HEK293 (cell line): ENCODE measurements at regions not wholly inside any gene's neighbourhood (a gene's known extent, or its start where the extent isn't known, plus 50 kb on each side); places are given as distances from the start of the nearest gene placed in this dataset.

ENCODE experiments used
- CTCF ChIA-PET: fragments of 350-600 bp; formaldehyde crosslinking; extraction: SDS; loops from one replicate; lab custom pipeline; 2021; ENCODE audit warnings: antibody characterized with exemption; lab: Yijun Ruan, JAX
- POLR2A ChIA-PET: fragments of 300-600 bp; formaldehyde crosslinking; extraction: SDS; loops from one replicate; lab custom pipeline; 2020; ENCODE audit warnings: antibody characterized with exemption, inconsistent platforms; lab: Yijun Ruan, JAX
- H3K27ac ChIP-seq: fragments of 200-500 bp; sonication (Bioruptor generic); 2 replicates; pipeline ENCODE4 v1.5.1; 2014; ENCODE audit warnings: low read depth, low read length, control low read depth, inconsistent platforms; ENCODE audit errors: extremely low read depth
- H3K36me3 ChIP-seq, 2 experiments: fragments of 200-500 bp in 1 of 2; sonication (Bioruptor generic) in 1 of 2; 1 replicate in 1 of 2; 2 replicates in 1 of 2; pipeline ENCODE4 v1.5.1; 2014 to 2017; ENCODE audit warnings: inconsistent platforms in 2 of 2, low read length in 2 of 2; ENCODE audit not compliant: control insufficient read depth in 2 of 2, insufficient read depth in 1 of 2
- H3K4me1 ChIP-seq: fragments of 200-500 bp; sonication (Bioruptor generic); 2 replicates; pipeline ENCODE4 v1.5.1; 2014; ENCODE audit warnings: mild to moderate bottlenecking, low read length, inconsistent platforms; ENCODE audit not compliant: control insufficient read depth, insufficient read depth
- H3K4me3 ChIP-seq: 2 replicates; pipeline ENCODE4 v1.5.1; 2011; ENCODE audit warnings: low read depth, mild to moderate bottlenecking, control low read depth, low read length, moderate library complexity
- H3K9me3 ChIP-seq: fragments of 200-500 bp; sonication (Bioruptor generic); 2 replicates; pipeline ENCODE4 v1.5.1; 2014; ENCODE audit warnings: low read depth, low read length, inconsistent platforms; ENCODE audit not compliant: control insufficient read depth, insufficient read depth
- GLIS2 ChIP-seq: fragments of 450-650 bp; formaldehyde crosslinking; IDR thresholded peaks from 2 replicates; pipeline ENCODE4 v1.5.1; 2016; ENCODE audit warnings: missing biosample characterization, missing genetic modification characterization
- KLF10 ChIP-seq: fragments of 450-650 bp; IDR thresholded peaks from 2 replicates; pipeline ENCODE4 v1.5.1; 2018; ENCODE audit warnings: missing biosample characterization, mild to moderate bottlenecking, missing genetic modification characterization
- KLF7 ChIP-seq: fragments of 450-650 bp; formaldehyde crosslinking; IDR thresholded peaks from 2 replicates; pipeline ENCODE4 v1.5.1; 2016; ENCODE audit warnings: missing biosample characterization, missing genetic modification characterization, borderline replicate concordance
- KLF9 ChIP-seq: fragments of 450-650 bp; formaldehyde crosslinking; IDR thresholded peaks from 2 replicates; pipeline ENCODE4 v1.5.1; 2016; ENCODE audit warnings: missing biosample characterization, missing genetic modification characterization, low read depth
- PRDM1 ChIP-seq: fragments of 450-650 bp; formaldehyde crosslinking; IDR thresholded peaks from 2 replicates; pipeline ENCODE4; 2016; ENCODE audit warnings: missing biosample characterization, missing genetic modification characterization
- SP3 ChIP-seq: fragments of 450-650 bp; formaldehyde crosslinking; IDR thresholded peaks from 2 replicates; pipeline ENCODE4 v1.5.1; 2016; ENCODE audit warnings: missing biosample characterization, missing genetic modification characterization
- ZNF10 ChIP-seq: fragments of 450-650 bp; formaldehyde crosslinking; IDR thresholded peaks from 2 replicates; pipeline ENCODE4 v1.5.1; 2017; ENCODE audit warnings: missing biosample characterization, missing genetic modification characterization
- ZNF24 ChIP-seq: fragments of 450-650 bp; formaldehyde crosslinking; IDR thresholded peaks from 2 replicates; pipeline ENCODE4 v1.5.1; 2016; ENCODE audit warnings: missing biosample characterization, missing genetic modification characterization
- ZNF266 ChIP-seq: fragments of 450-650 bp; formaldehyde crosslinking; IDR thresholded peaks from 2 replicates; pipeline ENCODE4 v1.5.1; 2016; ENCODE audit warnings: missing biosample characterization, missing genetic modification characterization, low read depth
- ZNF366 ChIP-seq: fragments of 450-650 bp; formaldehyde crosslinking; conservative IDR thresholded peaks from 2 replicates; pipeline ENCODE4 v1.5.1; 2016; ENCODE audit warnings: missing biosample characterization, missing genetic modification characterization
- ZNF544 ChIP-seq: fragments of 450-650 bp; formaldehyde crosslinking; IDR thresholded peaks from 2 replicates; pipeline ENCODE4 v1.5.0; 2017; ENCODE audit warnings: missing biosample characterization, missing genetic modification characterization
- ZNF600 ChIP-seq: fragments of 450-650 bp; formaldehyde crosslinking; IDR thresholded peaks from 2 replicates; pipeline ENCODE4 v1.5.1; 2016; ENCODE audit warnings: missing biosample characterization, missing genetic modification characterization
- ZNF623 ChIP-seq: fragments of 450-650 bp; formaldehyde crosslinking; IDR thresholded peaks from 2 replicates; pipeline ENCODE4 v1.5.1; 2016; ENCODE audit warnings: missing biosample characterization, missing genetic modification characterization
- ZNF624 ChIP-seq: fragments of 450-650 bp; formaldehyde crosslinking; IDR thresholded peaks from 2 replicates; pipeline ENCODE4 v1.5.1; 2017; ENCODE audit warnings: missing biosample characterization, missing genetic modification characterization
- ZNF654 ChIP-seq: fragments of 450-650 bp; formaldehyde crosslinking; IDR thresholded peaks from 2 replicates; pipeline ENCODE4 v1.5.1; 2016; ENCODE audit warnings: low read depth, missing biosample characterization, missing genetic modification characterization
- ZNF664 ChIP-seq: fragments of 450-650 bp; formaldehyde crosslinking; IDR thresholded peaks from 2 replicates; pipeline ENCODE4 v1.5.1; 2016; ENCODE audit warnings: missing biosample characterization, missing genetic modification characterization
- ZNF670 ChIP-seq: fragments of 450-650 bp; formaldehyde crosslinking; IDR thresholded peaks from 2 replicates; pipeline ENCODE4 v1.5.1; 2016; ENCODE audit warnings: missing biosample characterization, missing genetic modification characterization, low read depth
- ZNF777 ChIP-seq: fragments of 450-650 bp; formaldehyde crosslinking; IDR thresholded peaks from 2 replicates; pipeline ENCODE4 v1.5.1; 2017; ENCODE audit warnings: missing biosample characterization, missing genetic modification characterization, borderline replicate concordance
- TF ChIP-seq, protein P1 (sequence below): fragments of 450-650 bp; formaldehyde crosslinking; IDR thresholded peaks from 2 replicates; pipeline ENCODE4 v1.5.1; 2016; ENCODE audit warnings: missing biosample characterization, missing genetic modification characterization
- TF ChIP-seq, protein P2 (sequence below): fragments of 450-650 bp; formaldehyde crosslinking; optimal IDR thresholded peaks from 2 replicates; pipeline ENCODE3; 2016; ENCODE audit warnings: missing biosample characterization, mild to moderate bottlenecking, missing genetic modification characterization
- TF ChIP-seq, protein P3 (sequence below): fragments of 450-650 bp; formaldehyde crosslinking; IDR thresholded peaks from 2 replicates; pipeline ENCODE4 v1.5.1; 2016; ENCODE audit warnings: missing biosample characterization, missing genetic modification characterization
- TF ChIP-seq, protein P4 (sequence below): fragments of 450-650 bp; formaldehyde crosslinking; IDR thresholded peaks from 2 replicates; pipeline ENCODE4 v1.5.1; 2016; ENCODE audit warnings: missing biosample characterization, missing genetic modification characterization, borderline replicate concordance
- TF ChIP-seq, protein P5 (sequence below): fragments of 450-650 bp; formaldehyde crosslinking; IDR thresholded peaks from 2 replicates; pipeline ENCODE4 v1.5.1; 2016; ENCODE audit warnings: missing biosample characterization, missing genetic modification characterization

DNA sequence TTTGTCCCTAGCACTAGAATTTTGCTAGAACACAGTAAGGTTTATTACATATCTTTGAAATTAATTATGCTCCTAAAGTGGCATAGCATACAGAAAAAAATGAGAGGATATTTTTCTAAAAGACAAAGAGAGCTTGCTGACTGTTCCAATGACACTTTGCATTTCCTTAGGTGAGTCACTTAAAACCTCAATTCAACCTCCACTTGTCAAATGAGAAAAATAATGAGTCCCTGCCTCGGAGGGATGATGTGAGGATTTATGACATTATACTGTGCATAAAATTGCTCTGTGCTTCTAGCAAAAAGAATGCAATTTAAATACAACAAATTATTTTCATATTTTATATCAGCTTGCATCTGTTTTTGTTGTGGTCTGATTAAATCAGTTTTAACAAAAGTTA, 1417.0 kb upstream of the ALCAM start (continued):
- TF ChIP-seq, protein P1, sequence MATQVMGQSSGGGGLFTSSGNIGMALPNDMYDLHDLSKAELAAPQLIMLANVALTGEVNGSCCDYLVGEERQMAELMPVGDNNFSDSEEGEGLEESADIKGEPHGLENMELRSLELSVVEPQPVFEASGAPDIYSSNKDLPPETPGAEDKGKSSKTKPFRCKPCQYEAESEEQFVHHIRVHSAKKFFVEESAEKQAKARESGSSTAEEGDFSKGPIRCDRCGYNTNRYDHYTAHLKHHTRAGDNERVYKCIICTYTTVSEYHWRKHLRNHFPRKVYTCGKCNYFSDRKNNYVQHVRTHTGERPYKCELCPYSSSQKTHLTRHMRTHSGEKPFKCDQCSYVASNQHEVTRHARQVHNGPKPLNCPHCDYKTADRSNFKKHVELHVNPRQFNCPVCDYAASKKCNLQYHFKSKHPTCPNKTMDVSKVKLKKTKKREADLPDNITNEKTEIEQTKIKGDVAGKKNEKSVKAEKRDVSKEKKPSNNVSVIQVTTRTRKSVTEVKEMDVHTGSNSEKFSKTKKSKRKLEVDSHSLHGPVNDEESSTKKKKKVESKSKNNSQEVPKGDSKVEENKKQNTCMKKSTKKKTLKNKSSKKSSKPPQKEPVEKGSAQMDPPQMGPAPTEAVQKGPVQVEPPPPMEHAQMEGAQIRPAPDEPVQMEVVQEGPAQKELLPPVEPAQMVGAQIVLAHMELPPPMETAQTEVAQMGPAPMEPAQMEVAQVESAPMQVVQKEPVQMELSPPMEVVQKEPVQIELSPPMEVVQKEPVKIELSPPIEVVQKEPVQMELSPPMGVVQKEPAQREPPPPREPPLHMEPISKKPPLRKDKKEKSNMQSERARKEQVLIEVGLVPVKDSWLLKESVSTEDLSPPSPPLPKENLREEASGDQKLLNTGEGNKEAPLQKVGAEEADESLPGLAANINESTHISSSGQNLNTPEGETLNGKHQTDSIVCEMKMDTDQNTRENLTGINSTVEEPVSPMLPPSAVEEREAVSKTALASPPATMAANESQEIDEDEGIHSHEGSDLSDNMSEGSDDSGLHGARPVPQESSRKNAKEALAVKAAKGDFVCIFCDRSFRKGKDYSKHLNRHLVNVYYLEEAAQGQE = no peak
- TF ChIP-seq, all 188 proteins: peak for 0

DNA sequence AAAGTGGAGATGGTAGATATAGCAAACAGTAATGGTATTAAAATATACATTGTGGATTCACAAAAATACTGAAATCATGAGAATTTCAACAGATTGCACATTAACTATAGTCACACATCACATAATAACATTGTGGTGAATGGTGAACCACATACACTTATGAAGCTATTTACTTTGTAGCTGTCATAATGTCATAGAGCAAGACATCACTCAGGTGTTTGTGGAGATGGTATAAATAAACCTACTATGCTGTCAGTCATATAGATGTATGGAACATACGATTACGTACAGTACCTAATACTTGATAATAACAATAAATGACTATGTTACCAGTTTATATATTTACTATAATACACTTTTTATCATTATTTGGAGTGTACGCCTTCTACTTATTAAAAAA, 1416.0 kb upstream of the ALCAM start:
- CTCF ChIA-PET = no interaction called here
- no peaks in the 10 kb centered on the region for H3K9me3 ChIP-seq
- H3K4me1 ChIP-seq = no peaks in the 10 kb centered on the region
- H3K27ac ChIP-seq = no peak overlapping the region
- no peak for TF ChIP-seq ZNF600
- TF ChIP-seq ZNF544 (tag by site-specific recombination) = no peak
- TF ChIP-seq, protein P2, sequence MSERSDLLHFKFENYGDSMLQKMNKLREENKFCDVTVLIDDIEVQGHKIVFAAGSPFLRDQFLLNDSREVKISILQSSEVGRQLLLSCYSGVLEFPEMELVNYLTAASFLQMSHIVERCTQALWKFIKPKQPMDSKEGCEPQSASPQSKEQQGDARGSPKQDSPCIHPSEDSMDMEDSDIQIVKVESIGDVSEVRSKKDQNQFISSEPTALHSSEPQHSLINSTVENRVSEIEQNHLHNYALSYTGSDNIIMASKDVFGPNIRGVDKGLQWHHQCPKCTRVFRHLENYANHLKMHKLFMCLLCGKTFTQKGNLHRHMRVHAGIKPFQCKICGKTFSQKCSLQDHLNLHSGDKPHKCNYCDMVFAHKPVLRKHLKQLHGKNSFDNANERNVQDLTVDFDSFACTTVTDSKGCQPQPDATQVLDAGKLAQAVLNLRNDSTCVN (tag by site-specific recombination) = no peak
- TF ChIP-seq ZNF777 (tag by site-specific recombination) = no peak
- TF ChIP-seq ZNF664 (tag by site-specific recombination) = no peak
- no peak for TF ChIP-seq SP3 (tag by site-specific recombination)
- TF ChIP-seq, protein P3, sequence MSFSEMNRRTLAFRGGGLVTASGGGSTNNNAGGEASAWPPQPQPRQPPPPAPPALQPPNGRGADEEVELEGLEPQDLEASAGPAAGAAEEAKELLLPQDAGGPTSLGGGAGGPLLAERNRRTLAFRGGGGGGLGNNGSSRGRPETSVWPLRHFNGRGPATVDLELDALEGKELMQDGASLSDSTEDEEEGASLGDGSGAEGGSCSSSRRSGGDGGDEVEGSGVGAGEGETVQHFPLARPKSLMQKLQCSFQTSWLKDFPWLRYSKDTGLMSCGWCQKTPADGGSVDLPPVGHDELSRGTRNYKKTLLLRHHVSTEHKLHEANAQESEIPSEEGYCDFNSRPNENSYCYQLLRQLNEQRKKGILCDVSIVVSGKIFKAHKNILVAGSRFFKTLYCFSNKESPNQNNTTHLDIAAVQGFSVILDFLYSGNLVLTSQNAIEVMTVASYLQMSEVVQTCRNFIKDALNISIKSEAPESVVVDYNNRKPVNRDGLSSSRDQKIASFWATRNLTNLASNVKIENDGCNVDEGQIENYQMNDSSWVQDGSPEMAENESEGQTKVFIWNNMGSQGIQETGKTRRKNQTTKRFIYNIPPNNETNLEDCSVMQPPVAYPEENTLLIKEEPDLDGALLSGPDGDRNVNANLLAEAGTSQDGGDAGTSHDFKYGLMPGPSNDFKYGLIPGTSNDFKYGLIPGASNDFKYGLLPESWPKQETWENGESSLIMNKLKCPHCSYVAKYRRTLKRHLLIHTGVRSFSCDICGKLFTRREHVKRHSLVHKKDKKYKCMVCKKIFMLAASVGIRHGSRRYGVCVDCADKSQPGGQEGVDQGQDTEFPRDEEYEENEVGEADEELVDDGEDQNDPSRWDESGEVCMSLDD (tag by site-specific recombination) = no peak
- TF ChIP-seq, protein P4, sequence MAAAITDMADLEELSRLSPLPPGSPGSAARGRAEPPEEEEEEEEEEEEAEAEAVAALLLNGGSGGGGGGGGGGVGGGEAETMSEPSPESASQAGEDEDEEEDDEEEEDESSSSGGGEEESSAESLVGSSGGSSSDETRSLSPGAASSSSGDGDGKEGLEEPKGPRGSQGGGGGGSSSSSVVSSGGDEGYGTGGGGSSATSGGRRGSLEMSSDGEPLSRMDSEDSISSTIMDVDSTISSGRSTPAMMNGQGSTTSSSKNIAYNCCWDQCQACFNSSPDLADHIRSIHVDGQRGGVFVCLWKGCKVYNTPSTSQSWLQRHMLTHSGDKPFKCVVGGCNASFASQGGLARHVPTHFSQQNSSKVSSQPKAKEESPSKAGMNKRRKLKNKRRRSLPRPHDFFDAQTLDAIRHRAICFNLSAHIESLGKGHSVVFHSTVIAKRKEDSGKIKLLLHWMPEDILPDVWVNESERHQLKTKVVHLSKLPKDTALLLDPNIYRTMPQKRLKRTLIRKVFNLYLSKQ (tag by site-specific recombination) = no peak
- TF ChIP-seq PRDM1 (tag by site-specific recombination) = no peak
- no peak for TF ChIP-seq KLF9 (tag by site-specific recombination)
- TF ChIP-seq GLIS2 = no peak
- no peak for TF ChIP-seq ZNF10 (tag by site-specific recombination)
- TF ChIP-seq ZNF624 (tag by site-specific recombination) = no peak
- TF ChIP-seq, all 188 proteins: peak for 0
- POLR2A ChIA-PET = no interaction called here
- Histone ChIP-seq H3K36me3 (no peaks in the 10 kb centered on the region), H3K4me3 (no peak overlapping the region)

DNA sequence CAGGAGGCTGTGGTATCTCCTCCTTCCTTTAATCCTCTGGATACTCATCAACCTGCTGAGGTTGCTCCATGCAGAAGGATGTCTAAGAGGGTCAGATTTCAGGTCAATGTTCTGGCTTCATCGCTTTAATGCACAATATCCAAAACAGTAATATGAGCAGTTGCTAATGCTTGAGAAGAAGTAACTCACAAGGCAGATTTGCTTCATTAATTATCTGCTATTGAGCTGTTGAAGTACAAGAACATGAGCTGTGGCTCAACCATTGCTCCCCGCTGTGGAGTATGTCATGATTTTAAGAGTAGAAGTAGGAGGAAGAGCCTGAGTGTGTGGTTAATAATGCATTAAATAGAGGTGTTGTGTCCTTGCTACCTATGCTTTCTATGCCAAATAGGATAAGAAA, 1412.9 kb upstream of the ALCAM start:
- ChIA-PET POLR2A (no interaction called here), CTCF (no interaction called here)
- H3K9me3 ChIP-seq = no peaks in the 10 kb centered on the region
- no peak overlapping the region for H3K4me3 ChIP-seq
- H3K4me1 ChIP-seq = no peaks in the 10 kb centered on the region
- H3K36me3 ChIP-seq = no peaks in the 10 kb centered on the region
- no peak overlapping the region for H3K27ac ChIP-seq
- TF ChIP-seq KLF7 (tag by site-specific recombination) = no peak
- TF ChIP-seq ZNF24 (tag by site-specific recombination) = no peak
- TF ChIP-seq KLF10 (tag by site-specific recombination) = no peak
- no peak for TF ChIP-seq ZNF266 (tag by site-specific recombination)
- TF ChIP-seq ZNF623 (tag by site-specific recombination) = no peak
- TF ChIP-seq ZNF654 (tag by site-specific recombination) = no peak
- no peak for TF ChIP-seq PRDM1 (tag by site-specific recombination)
- TF ChIP-seq ZNF366 (tag by site-specific recombination) = no peak
- TF ChIP-seq, protein P5, sequence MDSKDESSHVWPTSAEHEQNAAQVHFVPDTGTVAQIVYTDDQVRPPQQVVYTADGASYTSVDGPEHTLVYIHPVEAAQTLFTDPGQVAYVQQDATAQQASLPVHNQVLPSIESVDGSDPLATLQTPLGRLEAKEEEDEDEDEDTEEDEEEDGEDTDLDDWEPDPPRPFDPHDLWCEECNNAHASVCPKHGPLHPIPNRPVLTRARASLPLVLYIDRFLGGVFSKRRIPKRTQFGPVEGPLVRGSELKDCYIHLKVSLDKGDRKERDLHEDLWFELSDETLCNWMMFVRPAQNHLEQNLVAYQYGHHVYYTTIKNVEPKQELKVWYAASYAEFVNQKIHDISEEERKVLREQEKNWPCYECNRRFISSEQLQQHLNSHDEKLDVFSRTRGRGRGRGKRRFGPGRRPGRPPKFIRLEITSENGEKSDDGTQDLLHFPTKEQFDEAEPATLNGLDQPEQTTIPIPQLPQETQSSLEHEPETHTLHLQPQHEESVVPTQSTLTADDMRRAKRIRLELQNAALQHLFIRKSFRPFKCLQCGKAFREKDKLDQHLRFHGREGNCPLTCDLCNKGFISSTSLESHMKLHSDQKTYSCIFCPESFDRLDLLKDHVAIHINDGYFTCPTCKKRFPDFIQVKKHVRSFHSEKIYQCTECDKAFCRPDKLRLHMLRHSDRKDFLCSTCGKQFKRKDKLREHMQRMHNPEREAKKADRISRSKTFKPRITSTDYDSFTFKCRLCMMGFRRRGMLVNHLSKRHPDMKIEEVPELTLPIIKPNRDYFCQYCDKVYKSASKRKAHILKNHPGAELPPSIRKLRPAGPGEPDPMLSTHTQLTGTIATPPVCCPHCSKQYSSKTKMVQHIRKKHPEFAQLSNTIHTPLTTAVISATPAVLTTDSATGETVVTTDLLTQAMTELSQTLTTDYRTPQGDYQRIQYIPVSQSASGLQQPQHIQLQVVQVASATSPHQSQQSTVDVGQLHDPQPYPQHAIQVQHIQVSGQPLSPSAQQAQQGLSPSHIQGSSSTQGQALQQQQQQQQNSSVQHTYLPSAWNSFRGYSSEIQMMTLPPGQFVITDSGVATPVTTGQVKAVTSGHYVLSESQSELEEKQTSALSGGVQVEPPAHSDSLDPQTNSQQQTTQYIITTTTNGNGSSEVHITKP = no peak
- TF ChIP-seq ZNF670 (tag by site-specific recombination) = no peak
